Putamen (tissue), 1 donor: ENCODE measurements at regions not wholly inside any gene's neighbourhood (a gene's known extent, or its start where the extent isn't known, plus 50 kb on each side); places are given as distances from the start of the nearest gene placed in this dataset.
"Not testable (repeated sequence)": the region's sequence is repeated elsewhere in the genome, so short reads cannot be mapped to it uniquely, and the experiment has no call there.

Experiments used
- DNase-seq: peaks from one replicate; pipeline ENCODE4 v3.0.0-alpha.2; 2016; ENCODE audit warnings: low spot score

GRCh38 chr1:193408782-193409293, 222.4 kb upstream of the B3GALT2 start:
- no peak for DNase-seq

- DNase-seq, result peak; percentile 38
Measured at GRCh38 chr1:193406901-193407300, 220.5 kb upstream of the B3GALT2 start.

GRCh38 chr1:193404236-193404635, 217.8 kb upstream of the B3GALT2 start:
- DNase-seq, result no peak

GRCh38 chr1:193402977-193403376, 216.6 kb upstream of the B3GALT2 start:
- no peak for DNase-seq

GRCh38 chr1:193402037-193402436, 215.6 kb upstream of the B3GALT2 start:
- no peak for DNase-seq

- DNase-seq, result no peak
Measured at GRCh38 chr1:193394336-193394735, 207.9 kb upstream of the B3GALT2 start.

- no peak for DNase-seq
Measured at GRCh38 chr1:193392686-193393085, 206.3 kb upstream of the B3GALT2 start.

GRCh38 chr1:193388683-193389082, 202.3 kb upstream of the B3GALT2 start:
- no peak for DNase-seq

- DNase-seq, result no peak
Measured at GRCh38 chr1:193388165-193388564, 201.8 kb upstream of the B3GALT2 start.

GRCh38 chr1:193387406-193387805, 201.0 kb upstream of the B3GALT2 start:
- DNase-seq, result no peak

- not testable (repeated sequence) for DNase-seq
Measured at GRCh38 chr1:193378451-193378850, 192.0 kb upstream of the B3GALT2 start.

- no peak for DNase-seq
Measured at GRCh38 chr1:193377472-193377871, 191.1 kb upstream of the B3GALT2 start.

GRCh38 chr1:193372553-193372952, 186.1 kb upstream of the B3GALT2 start:
- DNase-seq, result no peak

- DNase-seq, result no peak
Measured at GRCh38 chr1:193368302-193368701, 181.9 kb upstream of the B3GALT2 start.

GRCh38 chr1:193367863-193368262, 181.4 kb upstream of the B3GALT2 start:
- no peak for DNase-seq

- DNase-seq, result no peak
Measured at GRCh38 chr1:193366764-193367507, 180.5 kb upstream of the B3GALT2 start.

GRCh38 chr1:193365966-193366365, 179.6 kb upstream of the B3GALT2 start:
- no peak for DNase-seq

GRCh38 chr1:193359631-193360030, 173.2 kb upstream of the B3GALT2 start:
- DNase-seq, result no peak

GRCh38 chr1:193358419-193358818, 172.0 kb upstream of the B3GALT2 start:
- no peak for DNase-seq

GRCh38 chr1:193356249-193356648, 169.8 kb upstream of the B3GALT2 start:
- no peak for DNase-seq

- DNase-seq, result no peak
Measured at GRCh38 chr1:193355626-193356025, 169.2 kb upstream of the B3GALT2 start.

GRCh38 chr1:193355178-193355577, 168.8 kb upstream of the B3GALT2 start:
- DNase-seq, result no peak

GRCh38 chr1:193348769-193349535, 162.5 kb upstream of the B3GALT2 start:
- DNase-seq, result peak; percentile 3
